Panc1 (cell line): ENCODE measurements at regions not wholly inside any gene's neighbourhood (a gene's known extent, or its start where the extent isn't known, plus 50 kb on each side); places are given as distances from the start of the nearest gene placed in this dataset.

Experiments used
- ATAC-seq: fragments of 200-7000 bp; cut with Tn5 transposase; 2 replicates; pipeline ENCODE4 v1.9.1; 2020; ENCODE audit warnings: mild to moderate bottlenecking, moderate library complexity
- BruUV-seq: library from RNA; stranded (reverse); fragments of 400-500 nt; replicated peaks from 2 replicates; lab custom pipeline; 2021; lab: Mats Ljungman, UMichigan
- CTCF ChIA-PET: fragments of 300-600 bp; sonication (Branson Sonifier 250); formaldehyde crosslinking; loops from one replicate; lab custom pipeline; 2022; ENCODE audit warnings: antibody characterized with exemption; lab: Charles Lee
- POLR2A ChIA-PET: fragments of 300-600 bp; sonication (Branson Sonifier 250); formaldehyde crosslinking; loops from one replicate; lab custom pipeline; 2022; ENCODE audit warnings: antibody characterized with exemption; lab: Charles Lee
- DNase-seq: peaks from one replicate; pipeline ENCODE4 v3.0.0-alpha.2; 2010; ENCODE audit warnings: low read depth, low spot score
- H3K27ac ChIP-seq: 2 replicates; pipeline ENCODE4 v1.5.1; 2011; ENCODE audit warnings: mild to moderate bottlenecking, low read length, inconsistent platforms
- H3K27me3 ChIP-seq: fragments of 200-500 bp; sonication (Bioruptor generic); 2 replicates; pipeline ENCODE4 v1.6.0; 2014; ENCODE audit warnings: low read length, inconsistent platforms; ENCODE audit not compliant: control insufficient read depth, insufficient read depth
- H3K36me3 ChIP-seq: fragments of 200-500 bp; sonication (Bioruptor generic); 2 replicates; pipeline ENCODE4 v1.5.1; 2014; ENCODE audit warnings: inconsistent platforms, mild to moderate bottlenecking, low read length, moderate library complexity; ENCODE audit not compliant: control insufficient read depth, insufficient read depth
- H3K4me1 ChIP-seq: 2 replicates; pipeline ENCODE4 v1.5.1; 2011; ENCODE audit warnings: inconsistent platforms, mild to moderate bottlenecking, low read length, moderate library complexity; ENCODE audit not compliant: control insufficient read depth, insufficient read depth
- H3K4me3 ChIP-seq, 2 experiments: 2 replicates each; pipeline ENCODE4 v1.5.1; 2011 to 2012; ENCODE audit warnings: low read depth in 2 of 2, low read length in 2 of 2, mild to moderate bottlenecking in 2 of 2, inconsistent platforms in 1 of 2, moderate library complexity in 1 of 2
- H3K9me3 ChIP-seq: fragments of 200-500 bp; sonication (Bioruptor generic); 2 replicates; pipeline ENCODE4 v1.5.1; 2014; ENCODE audit warnings: low read depth, mild to moderate bottlenecking, inconsistent platforms, low read length, moderate library complexity; ENCODE audit not compliant: control insufficient read depth, insufficient read depth
- POLR2AphosphoS5 ChIP-seq: IDR thresholded peaks from 2 replicates; pipeline ENCODE4 v1.6.1; 2012; ENCODE audit warnings: mild to moderate bottlenecking, low read depth, low read length, moderate library complexity
- SIN3A ChIP-seq: IDR thresholded peaks from 2 replicates; pipeline ENCODE4 v1.6.1; 2012; ENCODE audit warnings: low read depth, mild to moderate bottlenecking, low read length, moderate library complexity, borderline replicate concordance; ENCODE audit not compliant: insufficient read depth
- TCF7L2 ChIP-seq: IDR thresholded peaks from 2 replicates; pipeline ENCODE4 v1.6.1; 2011; ENCODE audit warnings: mild to moderate bottlenecking, low read depth, low read length, inconsistent platforms
- in situ Hi-C: cut with HindIII; loops from 2 replicates; pipeline ENCODE4 v1.10.0; 2016; ENCODE audit warnings: low sequenced_read_pairs, low pct_unique_long_range_greater_than_20kb
- intact Hi-C: fragments of 100-400 bp; cut with micrococcal nuclease; formaldehyde crosslinking; loops from one replicate; pipeline ENCODE4 v1.10.0; 2022; ENCODE audit not compliant: unreplicated experiment
- TF ChIP-seq, protein P1 (sequence below), 2 experiments: IDR thresholded peaks; 2 replicates each; pipeline ENCODE4 v1.6.1; 2011 to 2012; ENCODE audit warnings: low read depth in 2 of 2, control low read depth in 1 of 2, low read length in 1 of 2, mild to moderate bottlenecking in 1 of 2, moderate library complexity in 1 of 2; ENCODE audit not compliant: insufficient read depth in 1 of 2
- TF ChIP-seq, protein P2 (sequence below): fragments of 450-650 bp; IDR thresholded peaks from 2 replicates; pipeline ENCODE4 v1.5.1; 2017; ENCODE audit warnings: mild to moderate bottlenecking

DNA sequence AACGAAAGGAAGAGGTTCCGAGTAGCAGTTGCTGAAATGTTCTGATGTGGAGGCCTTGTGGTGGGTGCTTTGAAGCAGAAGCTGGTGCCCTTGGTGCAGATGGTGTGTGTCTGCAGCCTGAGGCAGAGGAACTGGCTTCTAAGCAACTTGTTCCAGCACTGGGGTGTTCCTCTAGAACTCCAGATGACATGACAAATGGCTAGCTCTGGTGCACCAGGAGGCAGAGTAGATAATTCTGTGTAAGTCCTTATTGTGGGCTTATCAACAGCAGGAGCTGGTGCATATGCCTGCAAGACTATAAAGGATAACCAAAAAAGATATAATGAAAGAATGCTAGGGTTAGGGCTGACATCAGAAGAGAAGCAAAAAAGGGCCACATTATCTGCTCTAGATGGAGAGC, 76.5 kb downstream of the ARL5B start:
- TF ChIP-seq, protein P1, sequence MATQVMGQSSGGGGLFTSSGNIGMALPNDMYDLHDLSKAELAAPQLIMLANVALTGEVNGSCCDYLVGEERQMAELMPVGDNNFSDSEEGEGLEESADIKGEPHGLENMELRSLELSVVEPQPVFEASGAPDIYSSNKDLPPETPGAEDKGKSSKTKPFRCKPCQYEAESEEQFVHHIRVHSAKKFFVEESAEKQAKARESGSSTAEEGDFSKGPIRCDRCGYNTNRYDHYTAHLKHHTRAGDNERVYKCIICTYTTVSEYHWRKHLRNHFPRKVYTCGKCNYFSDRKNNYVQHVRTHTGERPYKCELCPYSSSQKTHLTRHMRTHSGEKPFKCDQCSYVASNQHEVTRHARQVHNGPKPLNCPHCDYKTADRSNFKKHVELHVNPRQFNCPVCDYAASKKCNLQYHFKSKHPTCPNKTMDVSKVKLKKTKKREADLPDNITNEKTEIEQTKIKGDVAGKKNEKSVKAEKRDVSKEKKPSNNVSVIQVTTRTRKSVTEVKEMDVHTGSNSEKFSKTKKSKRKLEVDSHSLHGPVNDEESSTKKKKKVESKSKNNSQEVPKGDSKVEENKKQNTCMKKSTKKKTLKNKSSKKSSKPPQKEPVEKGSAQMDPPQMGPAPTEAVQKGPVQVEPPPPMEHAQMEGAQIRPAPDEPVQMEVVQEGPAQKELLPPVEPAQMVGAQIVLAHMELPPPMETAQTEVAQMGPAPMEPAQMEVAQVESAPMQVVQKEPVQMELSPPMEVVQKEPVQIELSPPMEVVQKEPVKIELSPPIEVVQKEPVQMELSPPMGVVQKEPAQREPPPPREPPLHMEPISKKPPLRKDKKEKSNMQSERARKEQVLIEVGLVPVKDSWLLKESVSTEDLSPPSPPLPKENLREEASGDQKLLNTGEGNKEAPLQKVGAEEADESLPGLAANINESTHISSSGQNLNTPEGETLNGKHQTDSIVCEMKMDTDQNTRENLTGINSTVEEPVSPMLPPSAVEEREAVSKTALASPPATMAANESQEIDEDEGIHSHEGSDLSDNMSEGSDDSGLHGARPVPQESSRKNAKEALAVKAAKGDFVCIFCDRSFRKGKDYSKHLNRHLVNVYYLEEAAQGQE (IDR thresholded peaks at IDR 0.05; ENCODE audit: insufficient read depth in 1 of 2, low read depth in 2 of 2, low read length in 1 of 2) = no peak
- TF ChIP-seq SIN3A = no peak
- no peak for TF ChIP-seq TCF7L2
- TF ChIP-seq POLR2AphosphoS5 = no peak
- no peaks in the 10 kb centered on the region for H3K9me3 ChIP-seq
- ChIA-PET CTCF (no interaction called here), POLR2A (no interaction called here)
- no peak overlapping the region for H3K4me3 ChIP-seq
- intact Hi-C loops (no loop called here), in situ Hi-C loops (no loop called here)
- no peaks in the 10 kb centered on the region for H3K4me1 ChIP-seq
- no peaks in the 10 kb centered on the region for H3K27me3 ChIP-seq
- no TSS peak for BruUV-seq
- no peak overlapping the region for H3K27ac ChIP-seq
- ATAC-seq (no peak), DNase-seq (no peak)
- no peaks in the 10 kb centered on the region for H3K36me3 ChIP-seq

DNA sequence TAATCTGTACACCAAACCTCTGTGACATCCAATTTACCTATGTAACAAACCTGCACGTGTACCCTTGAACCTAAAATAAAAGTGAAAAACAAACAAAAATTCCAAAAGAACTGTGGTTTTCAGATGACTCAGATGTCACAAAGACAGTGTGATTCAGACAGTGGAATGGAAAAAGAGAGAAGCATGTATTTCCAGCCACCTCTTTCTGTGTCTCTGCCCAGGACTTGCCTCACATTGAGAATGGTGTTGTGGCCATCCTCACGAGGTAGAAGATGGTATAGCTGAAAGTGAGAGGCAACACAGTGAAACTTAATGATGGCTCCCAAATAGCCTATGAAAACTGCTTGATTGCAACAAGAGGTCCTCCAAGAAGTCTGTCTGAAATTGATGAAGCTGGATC, 78.0 kb downstream of the ARL5B start:
- no peak for ATAC-seq
- CTCF ChIA-PET = no interaction called here
- no peak overlapping the region for H3K4me3 ChIP-seq
- BruUV-seq = no TSS peak
- H3K27me3 ChIP-seq = no peaks in the 10 kb centered on the region
- no peaks in the 10 kb centered on the region for H3K36me3 ChIP-seq
- DNase-seq = no peak
- TF ChIP-seq TCF7L2 (no peak), SIN3A (no peak), POLR2AphosphoS5 (no peak)
- TF ChIP-seq, protein P1 (IDR thresholded peaks at IDR 0.05; ENCODE audit: insufficient read depth in 1 of 2, low read depth in 2 of 2, low read length in 1 of 2) = no peak
- TF ChIP-seq, protein P2, sequence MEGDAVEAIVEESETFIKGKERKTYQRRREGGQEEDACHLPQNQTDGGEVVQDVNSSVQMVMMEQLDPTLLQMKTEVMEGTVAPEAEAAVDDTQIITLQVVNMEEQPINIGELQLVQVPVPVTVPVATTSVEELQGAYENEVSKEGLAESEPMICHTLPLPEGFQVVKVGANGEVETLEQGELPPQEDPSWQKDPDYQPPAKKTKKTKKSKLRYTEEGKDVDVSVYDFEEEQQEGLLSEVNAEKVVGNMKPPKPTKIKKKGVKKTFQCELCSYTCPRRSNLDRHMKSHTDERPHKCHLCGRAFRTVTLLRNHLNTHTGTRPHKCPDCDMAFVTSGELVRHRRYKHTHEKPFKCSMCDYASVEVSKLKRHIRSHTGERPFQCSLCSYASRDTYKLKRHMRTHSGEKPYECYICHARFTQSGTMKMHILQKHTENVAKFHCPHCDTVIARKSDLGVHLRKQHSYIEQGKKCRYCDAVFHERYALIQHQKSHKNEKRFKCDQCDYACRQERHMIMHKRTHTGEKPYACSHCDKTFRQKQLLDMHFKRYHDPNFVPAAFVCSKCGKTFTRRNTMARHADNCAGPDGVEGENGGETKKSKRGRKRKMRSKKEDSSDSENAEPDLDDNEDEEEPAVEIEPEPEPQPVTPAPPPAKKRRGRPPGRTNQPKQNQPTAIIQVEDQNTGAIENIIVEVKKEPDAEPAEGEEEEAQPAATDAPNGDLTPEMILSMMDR = no peak
- in situ Hi-C loops (no loop called here), intact Hi-C loops (no loop called here)
- no peak overlapping the region for H3K27ac ChIP-seq
- H3K9me3 ChIP-seq = no peaks in the 10 kb centered on the region
- POLR2A ChIA-PET = no interaction called here
- H3K4me1 ChIP-seq = no peaks in the 10 kb centered on the region
